ENCODE measurements at regions not wholly inside any gene's neighbourhood (a gene's known extent, or its start where the extent isn't known, plus 50 kb on each side); places are given as distances from the start of the nearest gene placed in this dataset.

- BruUV-seq (replicated peaks) = no TSS peak
Measured at GRCh38 chr5:152181461-152181860, 223.6 kb downstream of the NMUR2 start.

GRCh38 chr5:152178350-152178699, 226.8 kb downstream of the NMUR2 start:
- CTCF ChIA-PET = no interaction called here
- Histone ChIP-seq H3K9me1 (replicated peaks; ENCODE audit: control insufficient read depth, extremely low read depth, insufficient read depth, low read length) (no peaks in the 10 kb centered on the region), H4K20me1 (replicated peaks; ENCODE audit: control insufficient read depth, extremely low read depth, insufficient read depth, low read length) (no peaks in the 10 kb centered on the region), H3K4me2 (ENCODE audit: insufficient read depth, low read length) (no peak overlapping the region), H3K4me1 (ENCODE audit: control insufficient read depth, extremely low read depth, insufficient read depth, low read length) (no peaks in the 10 kb centered on the region), H3K9ac (replicated peaks; ENCODE audit: extremely low read depth, insufficient read depth, low read length) (no peak overlapping the region), H3K4me3 (replicated peaks in 1 of 3; ENCODE audit: insufficient read depth in 1 of 3, low read depth in 1 of 3, low read length in 3 of 3) (no peak overlapping the region), H3K27me3 (ENCODE audit: control insufficient read depth in 2 of 2, insufficient read depth in 2 of 2, low read length in 2 of 2) (no peaks in the 10 kb centered on the region), H3K27ac (ENCODE audit: insufficient read depth, low read depth, low read length) (no peak overlapping the region), H3K79me2 (ENCODE audit: control insufficient read depth, insufficient read depth, low read length) (no peaks in the 10 kb centered on the region), H3K9me3 (replicated peaks; ENCODE audit: control insufficient read depth, insufficient read depth, low read length) (no peaks in the 10 kb centered on the region), H3K36me3 (ENCODE audit: control insufficient read depth in 2 of 2, extremely low read depth in 1 of 2, insufficient read depth in 2 of 2, low read length in 2 of 2) (no peaks in the 10 kb centered on the region), H2AFZ (ENCODE audit: low read depth, low read length) (no peak overlapping the region)
- no peak for DNase-seq (ENCODE audit: low read depth, low spot score)
- intact Hi-C loops (cut with micrococcal nuclease) = no loop called here
- BruUV-seq (replicated peaks) = no TSS peak
- dilution Hi-C loops (cut with MboI; ENCODE audit: extremely low pct_ligation_motif_present, low sequenced_read_pairs) = no loop called here
- no peak for TF ChIP-seq MYC (IDR thresholded peaks at IDR 0.05; ENCODE audit: low read depth, low read length)
- no peak for TF ChIP-seq CTCF (IDR thresholded peaks at IDR 0.05; ENCODE audit: extremely low read depth in 1 of 2, insufficient read depth in 1 of 2, low read depth in 1 of 2, low read length in 2 of 2)
- TF ChIP-seq MAX (IDR thresholded peaks at IDR 0.05; ENCODE audit: insufficient read depth, insufficient read length) = no peak
- TF ChIP-seq EZH2 (IDR thresholded peaks at IDR 0.05; ENCODE audit: borderline replicate concordance, low read depth, low read length, severe bottlenecking) = no peak
- no peak for TF ChIP-seq FOS (IDR thresholded peaks at IDR 0.05; ENCODE audit: borderline replicate concordance, insufficient read depth, low read length)
- TF ChIP-seq JUN (IDR thresholded peaks at IDR 0.05; ENCODE audit: borderline replicate concordance, insufficient read depth, insufficient read length, low read depth) = no peak
- no peak for TF ChIP-seq POLR2A (IDR thresholded peaks at IDR 0.05; ENCODE audit: low read depth, low read length)
- TF ChIP-seq GATA2 (IDR thresholded peaks at IDR 0.05; ENCODE audit: insufficient read depth, insufficient read length, low read depth, low read length) = no peak
- TF ChIP-seq POLR2AphosphoS5 (IDR thresholded peaks at IDR 0.05; ENCODE audit: insufficient read depth, low read depth, low read length) = no peak
- no peak for FAIRE-seq
- POLR2A ChIA-PET = no interaction called here

More at GRCh38 chr5:152181461-152181860, 223.6 kb downstream of the NMUR2 start:
- Histone ChIP-seq H3K27ac (ENCODE audit: insufficient read depth, low read depth, low read length) (no peak overlapping the region), H3K79me2 (ENCODE audit: control insufficient read depth, insufficient read depth, low read length) (no peaks in the 10 kb centered on the region), H3K4me3 (replicated peaks in 1 of 3; ENCODE audit: insufficient read depth in 1 of 3, low read depth in 1 of 3, low read length in 3 of 3) (no peak overlapping the region), H3K9ac (replicated peaks; ENCODE audit: extremely low read depth, insufficient read depth, low read length) (no peak overlapping the region), H2AFZ (ENCODE audit: low read depth, low read length) (no peak overlapping the region), H4K20me1 (replicated peaks; ENCODE audit: control insufficient read depth, extremely low read depth, insufficient read depth, low read length) (no peaks in the 10 kb centered on the region), H3K4me2 (ENCODE audit: insufficient read depth, low read length) (no peak overlapping the region), H3K9me1 (replicated peaks; ENCODE audit: control insufficient read depth, extremely low read depth, insufficient read depth, low read length) (no peaks in the 10 kb centered on the region), H3K27me3 (ENCODE audit: control insufficient read depth in 2 of 2, insufficient read depth in 2 of 2, low read length in 2 of 2) (no peaks in the 10 kb centered on the region), H3K4me1 (ENCODE audit: control insufficient read depth, extremely low read depth, insufficient read depth, low read length) (no peaks in the 10 kb centered on the region), H3K36me3 (ENCODE audit: control insufficient read depth in 2 of 2, extremely low read depth in 1 of 2, insufficient read depth in 2 of 2, low read length in 2 of 2) (no peaks in the 10 kb centered on the region), H3K9me3 (replicated peaks; ENCODE audit: control insufficient read depth, insufficient read depth, low read length) (peaks cover 2% of the 10 kb centered on the region)
- DNase-seq (ENCODE audit: low read depth, low spot score) (no peak), FAIRE-seq (no peak)
- dilution Hi-C loops (cut with MboI; ENCODE audit: extremely low pct_ligation_motif_present, low sequenced_read_pairs) = no loop called here
- CTCF ChIA-PET = no interaction called here
- POLR2A ChIA-PET = no interaction called here
- intact Hi-C loops (cut with micrococcal nuclease) = no loop called here
- TF ChIP-seq FOS (IDR thresholded peaks at IDR 0.05; ENCODE audit: borderline replicate concordance, insufficient read depth, low read length) = no peak
- no peak for TF ChIP-seq POLR2AphosphoS5 (IDR thresholded peaks at IDR 0.05; ENCODE audit: insufficient read depth, low read depth, low read length)
- no peak for TF ChIP-seq POLR2A (IDR thresholded peaks at IDR 0.05; ENCODE audit: low read depth, low read length)
- no peak for TF ChIP-seq MAX (IDR thresholded peaks at IDR 0.05; ENCODE audit: insufficient read depth, insufficient read length)
- TF ChIP-seq MYC (IDR thresholded peaks at IDR 0.05; ENCODE audit: low read depth, low read length) = no peak
- TF ChIP-seq GATA2 (IDR thresholded peaks at IDR 0.05; ENCODE audit: insufficient read depth, insufficient read length, low read depth, low read length) = no peak

Data from endothelial cell of umbilical vein (primary cell).